HG02759 (cell line): ENCODE measurements at regions not wholly inside any gene's neighbourhood (a gene's known extent, or its start where the extent isn't known, plus 50 kb on each side); places are given as distances from the start of the nearest gene placed in this dataset.
"Not testable (repeated sequence)": the region's sequence is repeated elsewhere in the genome, so short reads cannot be mapped to it uniquely, and the experiment has no call there.

Source experiments
- ATAC-seq: cut with Tn5 transposase; IDR thresholded peaks from one replicate; pipeline ENCODE4 v1.9.1; 2021; ENCODE audit warnings: mild to moderate bottlenecking, moderate library complexity; ENCODE audit not compliant: unreplicated experiment

GRCh38 chr4:23972187-23972586 is 82.3 kb upstream of the PPARGC1A start:
- no peak for ATAC-seq

- no peak for ATAC-seq
Observed at GRCh38 chr4:23970201-23970850, 80.5 kb upstream of the PPARGC1A start.

GRCh38 chr4:23969635-23970145 is 79.8 kb upstream of the PPARGC1A start:
- no peak for ATAC-seq

- ATAC-seq, result no peak
Observed at GRCh38 chr4:23967281-23967680, 77.4 kb upstream of the PPARGC1A start.

GRCh38 chr4:23966725-23967124 is 76.9 kb upstream of the PPARGC1A start:
- no peak for ATAC-seq

GRCh38 chr4:23962462-23962861 is 72.6 kb upstream of the PPARGC1A start:
- no peak for ATAC-seq

GRCh38 chr4:23961395-23961794 is 71.5 kb upstream of the PPARGC1A start:
- not testable (repeated sequence) for ATAC-seq

GRCh38 chr4:23959396-23960148 is 69.7 kb upstream of the PPARGC1A start:
- no peak for ATAC-seq

GRCh38 chr4:23958749-23959148 is 68.9 kb upstream of the PPARGC1A start:
- ATAC-seq, result no peak

GRCh38 chr4:23957465-23957864 is 67.6 kb upstream of the PPARGC1A start:
- ATAC-seq, result no peak

GRCh38 chr4:23956601-23957364 is 66.9 kb upstream of the PPARGC1A start:
- ATAC-seq, result no peak

GRCh38 chr4:23952258-23952657 is 62.4 kb upstream of the PPARGC1A start:
- no peak for ATAC-seq

- ATAC-seq, result no peak
Observed at GRCh38 chr4:23947826-23948225, 58.0 kb upstream of the PPARGC1A start.

GRCh38 chr4:23946299-23946698 is 56.5 kb upstream of the PPARGC1A start:
- no peak for ATAC-seq

- no peak for ATAC-seq
Observed at GRCh38 chr4:23945451-23946017, 55.7 kb upstream of the PPARGC1A start.

- ATAC-seq, result not testable (repeated sequence)
Observed at GRCh38 chr4:23944556-23944955, 54.7 kb upstream of the PPARGC1A start.

GRCh38 chr4:23943478-23943877 is 53.6 kb upstream of the PPARGC1A start:
- ATAC-seq, result no peak

GRCh38 chr4:23942471-23942870 is 52.6 kb upstream of the PPARGC1A start:
- no peak for ATAC-seq
